ENCODE measurements at regions not wholly inside any gene's neighbourhood (a gene's known extent, or its start where the extent isn't known, plus 50 kb on each side); places are given as distances from the start of the nearest gene placed in this dataset.

- TF ChIP-seq CTCF (IDR thresholded peaks at IDR 0.05), result no peak
- TF ChIP-seq SIN3A (IDR thresholded peaks at IDR 0.05; ENCODE audit: borderline replicate concordance, insufficient read depth, low read depth, low read length), result no peak
These were observed 55.2 kb upstream of the CNTN6 start for GRCh38 chr3:1037631-1038030.
